COLO668 (cell line): ENCODE measurements at regions not wholly inside any gene's neighbourhood (a gene's known extent, or its start where the extent isn't known, plus 50 kb on each side); places are given as distances from the start of the nearest gene placed in this dataset.

ENCODE experiments used
- DNase-seq: peaks from one replicate; lab custom pipeline; 2025; ENCODE audit not compliant: unreplicated experiment; lab: John Stamatoyannopoulos, UW

GRCh38 chr4:52507774-52508173, 151.3 kb downstream of the USP46 start:
- no peak for DNase-seq

- DNase-seq = no peak
Observed at GRCh38 chr4:52510939-52511565, 148.0 kb downstream of the USP46 start.

- no peak for DNase-seq
Observed at GRCh38 chr4:52511825-52512224, 147.3 kb downstream of the USP46 start.

DNA sequence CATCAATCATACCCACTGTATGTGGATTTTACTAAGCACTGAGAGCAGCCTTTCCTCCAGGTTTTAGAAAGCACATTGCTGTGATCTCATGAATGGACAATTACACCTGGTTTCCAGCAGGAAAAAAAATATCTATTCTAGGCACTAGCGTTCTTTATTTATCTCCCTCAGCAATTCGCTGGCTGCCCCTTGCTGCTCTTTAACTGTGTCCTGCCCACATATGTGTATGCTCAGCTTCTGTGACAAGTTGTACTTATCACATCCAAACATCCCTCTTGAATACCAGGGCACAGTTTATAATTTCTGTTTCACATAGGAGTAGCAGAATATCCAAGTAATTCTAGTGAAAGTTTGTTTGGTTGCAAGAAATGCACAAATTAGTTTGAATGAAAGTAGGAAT, 146.8 kb downstream of the USP46 start:
- no peak for DNase-seq

DNA sequence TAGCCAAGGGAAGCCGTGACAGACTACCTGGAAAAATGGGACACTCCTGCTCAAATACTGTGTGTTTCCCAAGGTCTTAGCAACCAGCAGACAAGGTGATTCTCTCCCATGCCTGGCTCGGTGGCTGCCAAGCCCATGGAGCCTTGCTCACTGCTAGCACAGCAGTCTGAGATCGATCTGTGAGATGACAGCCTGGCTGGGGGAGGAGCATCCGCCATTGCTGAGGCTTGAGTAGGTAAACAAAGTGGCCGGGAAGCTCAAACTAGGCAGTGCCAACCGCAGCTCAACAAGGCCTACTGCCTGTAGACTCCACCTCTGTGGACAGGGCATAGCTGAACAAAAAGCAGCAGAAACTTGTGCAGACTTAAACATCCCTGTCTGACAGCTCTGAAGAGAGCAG, 137.0 kb downstream of the USP46 start:
- DNase-seq = peak; percentile 9

DNA sequence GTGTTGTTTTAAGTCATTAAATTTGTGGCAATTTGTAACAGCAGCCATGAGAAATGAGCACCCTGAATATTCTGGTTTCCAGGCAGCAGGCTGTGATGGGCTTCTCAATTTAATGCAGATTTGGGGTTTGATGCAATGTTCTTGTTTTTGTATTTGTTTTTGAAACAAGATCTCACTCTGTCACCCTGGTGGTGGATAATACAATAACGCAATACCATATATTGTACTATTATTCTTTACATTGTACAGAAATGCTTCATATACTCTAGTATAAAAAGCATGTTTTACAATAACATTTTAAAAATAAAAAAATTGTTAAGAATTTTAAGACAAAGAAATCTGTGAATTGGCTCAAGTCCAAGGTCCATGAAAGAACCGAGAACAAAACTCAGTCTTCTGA, 129.1 kb downstream of the USP46 start:
- DNase-seq = no peak

DNA sequence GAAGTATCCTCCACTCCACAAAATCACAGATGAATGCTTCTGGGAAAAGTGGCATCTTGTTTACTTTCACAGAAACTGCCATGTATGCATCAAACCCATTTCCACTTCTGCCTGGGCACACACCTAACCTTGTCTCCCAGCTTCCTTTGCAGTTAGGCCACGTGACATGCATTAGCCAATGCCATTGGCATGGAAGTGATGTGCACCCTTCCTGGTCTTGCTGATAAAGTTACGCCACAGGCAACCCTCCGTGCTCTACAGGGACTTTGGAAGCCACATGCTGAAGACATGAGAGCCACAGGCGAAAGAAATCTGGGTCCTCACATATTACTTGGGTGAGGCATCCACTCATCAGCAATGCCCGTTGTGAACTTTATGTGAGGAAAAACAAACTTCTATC, 123.3 kb downstream of the USP46 start:
- no peak for DNase-seq
